BLaER1 treated with 17β-estradiol and CSF1 and Interleukin-3, amounts not matched to agents 10 nM and 100 nM (cell line): ENCODE measurements at regions not wholly inside any gene's neighbourhood (a gene's known extent, or its start where the extent isn't known, plus 50 kb on each side); places are given as distances from the start of the nearest gene placed in this dataset.

ENCODE experiments used
- H3K27ac ChIP-seq, 11 experiments: shearing (Covaris generic); formaldehyde crosslinking; 2 replicates each; pipeline ENCODE4 v1.8.1; 2022
- H3K27me3 ChIP-seq, 11 experiments: shearing (Covaris generic); formaldehyde crosslinking; 2 replicates each; pipeline ENCODE4 v1.8.1; 2022
- H3K36me3 ChIP-seq, 11 experiments: shearing (Covaris generic); formaldehyde crosslinking; 2 replicates each; pipeline ENCODE4 v1.8.1; 2022
- H3K4me1 ChIP-seq, 10 experiments: shearing (Covaris generic); formaldehyde crosslinking; 2 replicates each; pipeline ENCODE4 v1.8.1; 2022
- H3K4me2 ChIP-seq, 11 experiments: shearing (Covaris generic); formaldehyde crosslinking; 2 replicates each; pipeline ENCODE4 v1.8.1; 2022
- H3K4me3 ChIP-seq, 10 experiments: shearing (Covaris generic); formaldehyde crosslinking; 2 replicates each; pipeline ENCODE4 v1.8.1; 2022
- H3K9ac ChIP-seq, 11 experiments: shearing (Covaris generic); formaldehyde crosslinking; 2 replicates each; pipeline ENCODE4 v1.8.1; 2022
- H3K9me3 ChIP-seq, 11 experiments: shearing (Covaris generic); formaldehyde crosslinking; replicated peaks in 1 of 11; 2 replicates each; pipeline ENCODE4 v1.8.1; 2022
- H4K20me1 ChIP-seq, 11 experiments: shearing (Covaris generic); formaldehyde crosslinking; 2 replicates each; pipeline ENCODE4 v1.8.1; 2022
- Cebpa-rat ChIP-seq, 11 experiments: shearing (Covaris generic); IDR thresholded peaks; 2 replicates each; pipeline ENCODE4 v1.8.1; 2022

DNA sequence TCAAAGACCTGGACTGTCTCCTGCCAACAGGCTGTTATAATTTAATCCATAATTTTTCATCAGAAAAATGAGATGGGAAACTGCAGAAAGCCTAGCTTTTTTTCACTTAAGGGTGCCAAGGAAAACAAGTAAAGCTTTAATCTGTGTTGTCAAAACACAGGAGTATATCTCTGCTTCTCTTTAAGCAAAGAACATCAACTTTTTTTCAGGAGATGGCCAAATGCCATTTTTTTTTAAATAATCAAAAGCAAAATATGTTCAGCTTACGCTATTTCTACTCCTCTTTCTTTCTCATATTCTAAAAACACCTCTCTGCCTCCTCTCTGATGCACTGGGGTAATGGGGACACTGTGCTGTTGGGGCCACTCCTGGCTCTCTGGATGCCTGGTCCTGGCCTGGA lies 73.1 kb upstream of the NXPH2 start:
- no peak overlapping the region for H3K4me3 ChIP-seq
- no peaks in the 10 kb centered on the region for H4K20me1 ChIP-seq
- TF ChIP-seq Cebpa-rat (IDR thresholded peaks at IDR 0.05), result no peak
- no peaks in the 10 kb centered on the region for H3K27me3 ChIP-seq
- no peak overlapping the region for H3K27ac ChIP-seq
- H3K4me2 ChIP-seq, result no peak overlapping the region
- H3K9me3 ChIP-seq, result no peaks in the 10 kb centered on the region
- peaks cover 0 to 9% (median 6%) of the 10 kb centered on the region in 10 experiments; a peak in 7 of 20 replicates for H3K4me1 ChIP-seq
- H3K9ac ChIP-seq, result no peak overlapping the region
- H3K36me3 ChIP-seq, result no peaks in the 10 kb centered on the region

DNA sequence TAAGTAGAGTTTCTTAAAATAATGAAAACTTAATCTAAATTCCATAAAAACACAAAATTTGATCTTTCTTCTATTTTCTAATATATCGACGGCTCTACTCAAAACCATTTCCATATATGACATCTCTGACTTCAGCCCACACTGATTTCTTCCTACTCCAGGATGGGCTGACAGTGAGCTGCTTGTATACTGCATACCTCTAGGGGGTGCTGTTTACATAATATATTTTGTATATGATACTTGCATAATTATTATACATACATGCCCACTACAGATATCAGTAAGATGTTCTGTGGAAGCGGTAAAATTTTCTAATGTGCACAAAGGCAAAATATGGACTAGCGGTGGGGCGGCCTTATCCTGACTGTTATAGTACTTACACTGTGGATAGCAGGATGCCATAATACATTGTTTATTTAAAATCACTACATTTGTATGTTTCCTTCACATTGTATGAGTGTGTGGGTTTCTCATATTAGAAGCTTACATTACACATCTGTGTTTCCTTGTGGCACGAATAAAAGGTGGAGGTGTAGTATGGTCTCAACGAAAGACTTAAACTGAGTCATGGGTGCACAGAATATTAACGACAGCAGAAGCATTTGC lies 66.1 kb upstream of the NXPH2 start:
- H3K4me2 ChIP-seq, result no peak overlapping the region
- no peaks in the 10 kb centered on the region for H4K20me1 ChIP-seq
- H3K4me1 ChIP-seq, result no peaks in the 10 kb centered on the region; a peak in 1 of 20 replicates
- H3K9ac ChIP-seq, result no peak overlapping the region
- H3K4me3 ChIP-seq, result no peak overlapping the region
- no peak overlapping the region for H3K27ac ChIP-seq
- H3K9me3 ChIP-seq, result no peaks in the 10 kb centered on the region
- H3K27me3 ChIP-seq, result no peaks in the 10 kb centered on the region
- H3K36me3 ChIP-seq, result no peaks in the 10 kb centered on the region
- TF ChIP-seq Cebpa-rat (IDR thresholded peaks at IDR 0.05), result no peak

DNA sequence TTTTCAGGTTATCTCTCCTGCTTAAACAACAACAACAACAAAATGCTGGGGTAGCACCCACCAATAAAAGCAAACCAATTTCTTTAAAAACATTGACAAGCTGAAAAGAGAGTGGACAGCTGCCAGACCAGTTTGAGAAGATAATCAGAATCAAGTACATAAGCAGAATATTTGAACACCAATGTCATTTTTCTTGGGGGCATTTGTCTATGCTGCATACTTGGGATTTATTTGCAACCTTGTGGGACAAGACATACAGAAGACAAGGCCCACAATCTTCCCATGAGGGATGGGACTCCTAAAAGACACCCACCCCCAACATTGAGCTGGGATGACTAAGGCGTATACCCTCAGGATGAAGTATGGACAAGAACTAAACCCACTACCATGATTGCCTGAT lies 62.2 kb upstream of the NXPH2 start:
- TF ChIP-seq Cebpa-rat (IDR thresholded peaks at IDR 0.05), result no peak
- no peaks in the 10 kb centered on the region for H3K9me3 ChIP-seq
- H3K27ac ChIP-seq, result no peak overlapping the region
- no peaks in the 10 kb centered on the region for H3K36me3 ChIP-seq
- H3K27me3 ChIP-seq, result no peaks in the 10 kb centered on the region
- H4K20me1 ChIP-seq, result no peaks in the 10 kb centered on the region
- no peaks in the 10 kb centered on the region for H3K4me1 ChIP-seq
- H3K4me3 ChIP-seq, result no peak overlapping the region
- H3K4me2 ChIP-seq, result no peak overlapping the region
- no peak overlapping the region for H3K9ac ChIP-seq

DNA sequence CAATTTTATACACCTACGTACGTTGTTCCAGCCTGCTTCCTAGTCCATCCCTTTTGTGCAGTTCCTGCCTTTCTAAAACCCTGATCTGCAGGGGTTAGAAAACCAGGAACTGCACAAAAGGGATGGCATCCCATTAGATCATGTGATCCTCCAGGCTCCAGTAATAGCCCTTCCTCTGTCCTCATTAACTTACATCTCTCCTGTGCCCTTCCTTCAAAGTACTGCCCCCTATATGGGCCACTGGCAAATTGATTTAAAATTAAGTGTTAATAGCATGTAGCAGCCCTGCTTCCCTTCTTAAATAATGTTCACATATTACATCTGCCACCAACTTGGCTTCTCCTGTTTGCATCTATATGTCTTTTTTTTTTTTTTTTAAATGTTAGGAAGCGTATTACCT lies 61.3 kb upstream of the NXPH2 start:
- H3K27ac ChIP-seq, result no peak overlapping the region
- no peak overlapping the region for H3K9ac ChIP-seq
- no peak for TF ChIP-seq Cebpa-rat (IDR thresholded peaks at IDR 0.05)

DNA sequence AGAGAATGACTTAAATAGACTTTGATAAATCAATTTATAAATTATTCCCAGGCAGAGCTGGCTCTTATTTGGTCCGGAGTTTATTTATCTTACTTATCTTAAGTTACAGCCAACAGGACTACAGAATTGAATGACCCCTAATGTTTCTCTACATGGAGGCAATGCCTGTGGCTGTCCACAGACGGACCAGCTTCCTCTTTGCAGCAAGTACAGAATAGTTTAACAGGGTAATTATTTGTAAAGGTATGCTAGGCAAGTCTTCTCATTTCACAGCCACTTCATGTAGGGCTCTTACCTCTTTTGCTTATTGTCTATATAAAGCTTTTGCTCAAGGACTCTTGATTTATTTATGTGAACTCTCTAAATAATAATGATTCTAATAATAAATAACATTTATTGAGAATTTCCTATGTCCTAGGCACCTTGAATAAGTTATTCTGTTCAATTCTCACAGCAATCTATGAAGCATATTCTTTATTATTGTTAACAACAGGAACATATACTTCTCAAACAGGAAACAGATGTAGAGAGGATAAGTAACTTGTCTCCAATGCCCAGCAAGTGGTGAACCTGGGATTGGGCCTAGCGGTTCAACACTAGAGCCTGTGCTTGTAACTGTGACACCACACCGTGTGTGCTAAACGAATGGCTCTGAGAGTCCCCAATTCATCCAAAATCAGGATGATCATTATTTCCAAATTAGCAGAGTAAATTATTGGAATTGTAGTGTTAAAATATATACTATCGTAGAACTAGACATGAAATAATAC lies 58.8 kb upstream of the NXPH2 start:
- no peaks in the 10 kb centered on the region for H4K20me1 ChIP-seq
- no peak overlapping the region for H3K9ac ChIP-seq
- TF ChIP-seq Cebpa-rat (IDR thresholded peaks at IDR 0.05), result no peak
- H3K4me2 ChIP-seq, result no peak overlapping the region
- no peaks in the 10 kb centered on the region for H3K4me1 ChIP-seq
- H3K27ac ChIP-seq, result no peak overlapping the region
- H3K4me3 ChIP-seq, result no peak overlapping the region
- H3K9me3 ChIP-seq, result no peaks in the 10 kb centered on the region
- H3K27me3 ChIP-seq, result no peaks in the 10 kb centered on the region
- H3K36me3 ChIP-seq, result no peaks in the 10 kb centered on the region

More for the DNA sequence above, 61.3 kb upstream of the NXPH2 start:
- no peaks in the 10 kb centered on the region for H3K9me3 ChIP-seq
- no peak overlapping the region for H3K4me2 ChIP-seq
- H3K4me1 ChIP-seq, result no peaks in the 10 kb centered on the region
- no peaks in the 10 kb centered on the region for H3K27me3 ChIP-seq
- no peak overlapping the region for H3K4me3 ChIP-seq
- no peaks in the 10 kb centered on the region for H4K20me1 ChIP-seq
- no peaks in the 10 kb centered on the region for H3K36me3 ChIP-seq

DNA sequence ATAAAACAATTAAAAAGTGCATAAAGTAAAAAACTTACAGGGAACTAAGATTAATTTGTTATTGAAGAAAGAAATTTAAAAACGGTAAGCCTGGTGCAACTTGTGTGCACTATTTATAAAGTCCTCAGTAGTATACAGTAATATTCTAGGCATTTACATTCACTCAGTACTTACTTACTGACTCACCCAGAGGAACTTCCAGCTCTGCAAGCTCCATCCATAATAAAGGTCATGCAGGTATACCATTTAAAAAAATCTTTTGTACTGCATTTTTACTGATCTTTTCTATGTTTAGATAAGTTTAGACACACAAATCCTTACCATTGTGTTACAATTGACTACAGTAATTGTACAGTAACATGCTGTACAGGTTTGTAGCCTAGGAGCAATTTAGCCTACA lies 51.5 kb upstream of the NXPH2 start:
- Histone ChIP-seq H3K4me2 (no peak overlapping the region), H3K4me1 (peaks cover 0 to 16% (median 5%) of the 10 kb centered on the region in 10 experiments; a peak in 6 of 20 replicates), H3K9me3 (no peaks in the 10 kb centered on the region), H3K4me3 (no peak overlapping the region), H3K27ac (no peak overlapping the region), H3K36me3 (no peaks in the 10 kb centered on the region), H4K20me1 (no peaks in the 10 kb centered on the region), H3K9ac (no peak overlapping the region), H3K27me3 (no peaks in the 10 kb centered on the region)
- TF ChIP-seq Cebpa-rat (IDR thresholded peaks at IDR 0.05), result no peak

DNA sequence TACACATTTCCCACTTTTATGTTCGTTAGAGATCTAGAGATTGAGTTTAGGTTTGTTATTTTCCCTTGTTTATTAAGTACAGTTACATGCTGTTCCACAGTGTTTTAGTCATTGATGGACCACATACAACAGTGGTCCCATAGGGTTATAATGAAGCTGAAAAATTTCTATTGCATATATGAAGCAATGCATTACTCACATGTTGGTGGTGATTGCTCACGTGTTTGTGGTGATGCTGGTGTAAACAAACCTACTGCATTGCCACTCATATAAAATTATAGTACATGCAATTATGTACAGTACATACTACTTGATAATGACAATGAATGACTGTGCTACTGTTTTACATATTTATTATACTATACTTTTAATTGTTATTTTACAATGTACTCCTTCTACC lies 51.0 kb upstream of the NXPH2 start:
- Histone ChIP-seq H3K4me1 (peaks cover 0 to 18% (median 5%) of the 10 kb centered on the region in 10 experiments; a peak in 6 of 20 replicates), H3K9me3 (no peaks in the 10 kb centered on the region), H3K4me3 (no peak overlapping the region), H4K20me1 (no peaks in the 10 kb centered on the region), H3K9ac (no peak overlapping the region), H3K27me3 (no peaks in the 10 kb centered on the region), H3K4me2 (no peak overlapping the region), H3K36me3 (no peaks in the 10 kb centered on the region), H3K27ac (no peak overlapping the region)
- TF ChIP-seq Cebpa-rat (IDR thresholded peaks at IDR 0.05), result no peak

DNA sequence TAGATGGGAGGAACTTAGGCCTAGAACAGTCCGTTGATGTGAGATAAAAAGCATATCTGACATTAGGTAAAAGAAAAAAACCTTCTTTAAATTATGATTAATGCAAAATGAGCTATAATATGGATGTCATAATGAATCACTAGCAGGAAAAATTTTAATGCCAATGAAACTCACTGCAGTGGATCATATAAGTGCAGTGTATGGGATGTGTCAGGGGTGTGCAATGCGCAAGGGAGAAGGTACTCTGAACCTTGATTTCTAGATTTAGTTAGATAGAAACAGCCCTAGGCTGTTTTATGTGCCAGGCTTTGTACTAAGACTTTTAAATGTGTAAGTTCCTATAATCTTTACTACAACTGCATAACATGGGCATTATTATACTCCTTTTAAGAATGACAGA lies 50.4 kb upstream of the NXPH2 start:
- no peak overlapping the region for H3K4me2 ChIP-seq
- TF ChIP-seq Cebpa-rat (IDR thresholded peaks at IDR 0.05), result no peak
- no peak overlapping the region for H3K9ac ChIP-seq
- H3K36me3 ChIP-seq, result no peaks in the 10 kb centered on the region
- H4K20me1 ChIP-seq, result no peaks in the 10 kb centered on the region
- H3K27ac ChIP-seq, result no peak overlapping the region
- peaks cover 0 to 18% (median 5%) of the 10 kb centered on the region in 10 experiments; a peak in 6 of 20 replicates for H3K4me1 ChIP-seq
- no peaks in the 10 kb centered on the region for H3K9me3 ChIP-seq
- no peaks in the 10 kb centered on the region for H3K27me3 ChIP-seq
- H3K4me3 ChIP-seq, result no peak overlapping the region
